H1 (cell line): ENCODE measurements at regions not wholly inside any gene's neighbourhood (a gene's known extent, or its start where the extent isn't known, plus 50 kb on each side); places are given as distances from the start of the nearest gene placed in this dataset.

Experiments
- CTCF ChIA-PET: fragments of 300-600 bp; sonication (Branson Sonifier 250); formaldehyde crosslinking; loops from one replicate; lab custom pipeline; 2021; ENCODE audit not compliant: partially characterized antibody; lab: Charles Lee
- POLR2A ChIA-PET: fragments of 300-600 bp; sonication (Branson Sonifier 250); formaldehyde crosslinking; loops from one replicate; lab custom pipeline; 2021; ENCODE audit warnings: inconsistent platforms; ENCODE audit not compliant: partially characterized antibody; lab: Charles Lee
- DNase-seq, 2 experiments: peaks; one replicate each; pipeline versions ENCODE4 v3.0.0 to v3.0.0-alpha.2; 2010 to 2022; ENCODE audit warnings: low spot score in 2 of 2, low read depth in 1 of 2, mixed read lengths in 1 of 2
- FAIRE-seq: peaks from 2 replicates; lab custom pipeline; 2011; peaks lifted over from hg19 to GRCh38; lab: Jason Lieb, UNC
- H2AFZ ChIP-seq: 2 replicates; pipeline ENCODE4 v1.8.1; 2012; ENCODE audit warnings: low read length, inconsistent platforms
- H2AK5ac ChIP-seq: 2 replicates; pipeline ENCODE4 v1.6.1; 2013; ENCODE audit warnings: low read depth, low read length
- H2BK120ac ChIP-seq: replicated peaks from 2 replicates; pipeline ENCODE3; 2013; ENCODE audit warnings: low read depth, low read length, inconsistent platforms
- H2BK12ac ChIP-seq: 2 replicates; pipeline ENCODE4 v1.6.1; 2013; ENCODE audit warnings: low read depth, low read length
- H2BK15ac ChIP-seq: 2 replicates; pipeline ENCODE4 v1.6.1; 2013; ENCODE audit warnings: low read length
- H2BK20ac ChIP-seq: 2 replicates; pipeline ENCODE4 v1.6.1; 2013; ENCODE audit warnings: low read length
- H2BK5ac ChIP-seq: 2 replicates; pipeline ENCODE4 v1.6.1; 2013; ENCODE audit warnings: low read depth, low read length
- H3K14ac ChIP-seq: 2 replicates; pipeline ENCODE4 v1.6.1; 2013; ENCODE audit warnings: inconsistent platforms; ENCODE audit not compliant: insufficient read length
- H3K18ac ChIP-seq: 2 replicates; pipeline ENCODE4 v1.6.1; 2013; ENCODE audit warnings: low read length; ENCODE audit errors: extremely low read depth
- H3K23ac ChIP-seq: 2 replicates; pipeline ENCODE4 v1.6.1; 2013; ENCODE audit warnings: inconsistent platforms; ENCODE audit not compliant: insufficient read length
- H3K23me2 ChIP-seq: 2 replicates; pipeline ENCODE4 v1.6.1; 2013; ENCODE audit warnings: low read depth, low read length
- H3K27ac ChIP-seq: 2 replicates; pipeline ENCODE4 v1.6.1; 2011; ENCODE audit warnings: low read depth, low read length, inconsistent platforms
- H3K27me3 ChIP-seq, 4 experiments: replicated peaks in 1 of 4; 1 replicate in 1 of 4; 2 replicates in 3 of 4; pipeline versions ENCODE4 v1.6.1 to v1.8.1; 2011 to 2013; ENCODE audit warnings: low read length in 3 of 4, mild to moderate bottlenecking in 3 of 4, inconsistent platforms in 2 of 4, mixed read lengths in 2 of 4, moderate library complexity in 1 of 4; ENCODE audit not compliant: control insufficient read depth in 3 of 4, insufficient read depth in 3 of 4; ENCODE audit errors: extremely low read depth in 1 of 4
- H3K36me3 ChIP-seq, 4 experiments: 2 replicates each; pipeline versions ENCODE4 v1.6.1 to v1.8.1; 2011 to 2013; ENCODE audit warnings: mild to moderate bottlenecking in 4 of 4, low read length in 3 of 4, moderate library complexity in 2 of 4, control low read depth in 1 of 4, inconsistent platforms in 1 of 4; ENCODE audit not compliant: insufficient read depth in 4 of 4, control insufficient read depth in 2 of 4
- H3K4ac ChIP-seq: replicated peaks from 2 replicates; pipeline ENCODE3; 2013; ENCODE audit warnings: low read length, low read depth, mixed read lengths, inconsistent platforms; ENCODE audit not compliant: insufficient read length
- H3K4me1 ChIP-seq, 4 experiments: replicated peaks in 1 of 4; 1 replicate in 1 of 4; 2 replicates in 3 of 4; pipeline versions ENCODE4 v1.6.1 to v1.8.1; 2011 to 2013; ENCODE audit warnings: low read length in 3 of 4, inconsistent platforms in 2 of 4, mixed read lengths in 1 of 4; ENCODE audit not compliant: insufficient read depth in 4 of 4, control insufficient read depth in 3 of 4
- H3K4me2 ChIP-seq, 2 experiments: 2 replicates each; pipeline versions ENCODE4 v1.6.1 to v1.8.1; 2011 to 2013; ENCODE audit warnings: low read depth in 2 of 2, low read length in 2 of 2, control low read depth in 1 of 2, inconsistent platforms in 1 of 2, mild to moderate bottlenecking in 1 of 2; ENCODE audit not compliant: insufficient read depth in 1 of 2
- H3K4me3 ChIP-seq, 4 experiments: fragments of 200-600, 300-600 bp in 1 of 4; sonication (generic), shearing (Covaris generic), sonication (Bioruptor Twin) in 1 of 4; 2 replicates each; pipeline versions ENCODE4 v1.5.1 to v1.8.1; 2011 to 2016; ENCODE audit warnings: low read length in 4 of 4, low read depth in 3 of 4, control low read depth in 2 of 4, inconsistent platforms in 2 of 4, mild to moderate bottlenecking in 2 of 4, mixed read lengths in 1 of 4, moderate library complexity in 1 of 4; ENCODE audit not compliant: insufficient read depth in 2 of 4; ENCODE audit errors: extremely low read depth in 1 of 4
- H3K56ac ChIP-seq: replicated peaks from 2 replicates; pipeline ENCODE3; 2013; ENCODE audit warnings: low read depth, mild to moderate bottlenecking, mixed read lengths, low read length, inconsistent platforms; ENCODE audit not compliant: insufficient read length
- H3K79me1 ChIP-seq: 2 replicates; pipeline ENCODE4 v1.6.1; 2013; ENCODE audit warnings: low read depth, low read length, control low read depth
- H3K79me2 ChIP-seq, 2 experiments: 2 replicates each; pipeline versions ENCODE4 v1.6.1 to v1.8.1; 2012 to 2013; ENCODE audit warnings: low read length in 2 of 2, mild to moderate bottlenecking in 2 of 2, inconsistent platforms in 1 of 2; ENCODE audit not compliant: insufficient read depth in 2 of 2, control insufficient read depth in 1 of 2
- H3K9ac ChIP-seq, 4 experiments: replicated peaks in 1 of 4; 1 replicate in 1 of 4; 2 replicates in 3 of 4; pipeline versions ENCODE4 v1.6.1 to v1.8.1; 2011 to 2013; ENCODE audit warnings: low read depth in 3 of 4, low read length in 3 of 4, control low read depth in 2 of 4, mild to moderate bottlenecking in 2 of 4, moderate library complexity in 2 of 4, inconsistent platforms in 1 of 4; ENCODE audit errors: extremely low read depth in 1 of 4
- H3K9me3 ChIP-seq, 2 experiments: 2 replicates each; pipeline versions ENCODE4 v1.6.1 to v1.8.1; 2012 to 2013; ENCODE audit warnings: mild to moderate bottlenecking in 2 of 2, moderate library complexity in 2 of 2, control low read depth in 1 of 2, inconsistent platforms in 1 of 2, low read depth in 1 of 2, low read length in 1 of 2, mixed read lengths in 1 of 2; ENCODE audit not compliant: insufficient read depth in 2 of 2
- H4K20me1 ChIP-seq, 2 experiments: replicated peaks in 1 of 2; 2 replicates each; pipeline versions ENCODE3 to v1.8.1; 2011 to 2013; ENCODE audit warnings: inconsistent platforms in 2 of 2, low read length in 2 of 2, mild to moderate bottlenecking in 1 of 2; ENCODE audit not compliant: insufficient read depth in 2 of 2, control insufficient read depth in 1 of 2
- H4K5ac ChIP-seq: 2 replicates; pipeline ENCODE4 v1.6.1; 2013; ENCODE audit warnings: low read length, low read depth, mixed read lengths, inconsistent platforms; ENCODE audit not compliant: insufficient read length
- H4K8ac ChIP-seq: 2 replicates; pipeline ENCODE4 v1.8.0; 2013; ENCODE audit warnings: mild to moderate bottlenecking, moderate library complexity, low read length, inconsistent platforms; ENCODE audit not compliant: insufficient read depth; ENCODE audit errors: extremely low read depth
- H4K91ac ChIP-seq: replicated peaks from 2 replicates; pipeline ENCODE3; 2013; ENCODE audit warnings: low read length, mixed read lengths, inconsistent platforms; ENCODE audit not compliant: insufficient read length
- BCL11A ChIP-seq, 2 experiments: IDR thresholded peaks; one replicate each; pipeline ENCODE4 v1.6.1; 2011; ENCODE audit warnings: low read depth in 2 of 2, low read length in 2 of 2, mild to moderate bottlenecking in 2 of 2
- CEBPB ChIP-seq: IDR thresholded peaks from 2 replicates; pipeline ENCODE4 v1.6.1; 2012; ENCODE audit warnings: low read depth, low read length
- POU5F1 ChIP-seq: IDR thresholded peaks from 2 replicates; pipeline ENCODE4 v1.6.1; 2011; ENCODE audit warnings: low read depth, mild to moderate bottlenecking, low read length, moderate library complexity
- SIX5 ChIP-seq: IDR thresholded peaks from 2 replicates; pipeline ENCODE4 v1.6.1; 2011; ENCODE audit warnings: mild to moderate bottlenecking, low read depth, low read length
- WGBS, 2 experiments: shearing (Covaris generic) in 1 of 2; methylation state at CpG; one replicate each; pipeline versions ENCODE4 v1.1.6 to v1.1.7; 2013 to 2015; ENCODE audit warnings: low lambda C conversion rate in 2 of 2, mixed read lengths in 2 of 2, inconsistent platforms in 1 of 2, low coverage in 1 of 2, missing lambda C conversion rate in 1 of 2; ENCODE audit not compliant: insufficient replicate concordance in 2 of 2, insufficient coverage in 1 of 2, insufficient read length in 1 of 2; ENCODE audit errors: extremely low coverage in 1 of 2, missing lambda C conversion rate in 1 of 2; 5-methylcytosine and 5-hydroxymethylcytosine counted together

- DNase-seq (no peak), FAIRE-seq (no peak)
- Histone ChIP-seq H3K14ac (no peak overlapping the region), H3K23me2 (no peaks in the 10 kb centered on the region), H2AFZ (0 out of 2 replicates have a peak overlapping the region, but pooled peaks have one; percentile 65), H3K79me1 (no peaks in the 10 kb centered on the region), H3K9me3 (no peaks in the 10 kb centered on the region), H2BK20ac (no peak overlapping the region), H3K79me2 (no peaks in the 10 kb centered on the region), H3K36me3 (no peaks in the 10 kb centered on the region), H3K56ac (no peak overlapping the region), H3K4me2 (no peak overlapping the region), H3K27me3 (0 out of 7 replicates have a peak, but pooled peaks cover 0 to 2% (median 0%) of the 10 kb centered on the region in 4 experiments), H3K4ac (no peak overlapping the region), H2BK120ac (no peak overlapping the region), H2BK15ac (no peak overlapping the region), H4K91ac (no peak overlapping the region), H2BK5ac (no peak overlapping the region), H3K4me3 (no peak overlapping the region), H2AK5ac (no peak overlapping the region), H3K18ac (0 out of 2 replicates have a peak overlapping the region, but pooled peaks have one; percentile 13), H3K4me1 (peaks cover 0 to 12% (median 6%) of the 10 kb centered on the region in 4 experiments; a peak in 5 of 7 replicates), H3K27ac (no peak overlapping the region), H4K20me1 (no peaks in the 10 kb centered on the region), H4K8ac (no peak overlapping the region), H3K23ac (no peak overlapping the region), H4K5ac (no peak overlapping the region), H3K9ac (no peak overlapping the region), H2BK12ac (no peak overlapping the region)
- ChIA-PET POLR2A (interaction anchor here (1.5 kb wide), 1 partner anchor 18 kb away, joined by 3 read pairs; no protein-coding TSS in a partner anchor), CTCF (interaction anchor here (1.2 to 1.7 kb wide), 2 partner anchors 102 to 188 kb away, joined by 3 to 4 read pairs; no protein-coding TSS in a partner anchor)
- WGBS, 2 experiments, result 85% methylated on average over 10 of the region's 10 CpGs; no CpG with 5 or more reads in 1 of the 2 experiments
- no peak for TF ChIP-seq BCL11A (IDR thresholded peaks at IDR 0.05; ENCODE audit: low read depth in 2 of 2, low read length in 2 of 2)
- no peak for TF ChIP-seq CEBPB
- no peak for TF ChIP-seq SIX5
- TF ChIP-seq POU5F1, result no peak
Measured at GRCh38 chr15:69665641-69666111, 213.1 kb downstream of the RPLP1 start.
